A549 (cell line): ENCODE measurements at regions not wholly inside any gene's neighbourhood (a gene's known extent, or its start where the extent isn't known, plus 50 kb on each side); places are given as distances from the start of the nearest gene placed in this dataset.

Source experiments
- ATAC-seq, 2 experiments: fragments of 200-7000 bp in 1 of 2; fragments of >200 bp in 1 of 2; cut with Nextera tagmentation in 1 of 2; cut with Tn5 transposase in 1 of 2; 3 replicates each; pipeline versions ENCODE4 v1.8.0 to v1.9.1; 2018 to 2020; ENCODE audit warnings: mild to moderate bottlenecking in 1 of 2, moderate library complexity in 1 of 2
- CTCF ChIA-PET: fragments of 300-600 bp; sonication (Branson Sonifier 250); formaldehyde crosslinking; extraction: SDS; loops from one replicate; lab custom pipeline; 2021; ENCODE audit warnings: antibody characterized with exemption, inconsistent platforms; lab: Yijun Ruan, JAX
- POLR2A ChIA-PET: fragments of 350-600 bp; formaldehyde crosslinking; extraction: SDS; loops from one replicate; lab custom pipeline; 2021; ENCODE audit warnings: antibody characterized with exemption, inconsistent platforms; lab: Yijun Ruan, JAX
- DNase-seq, 2 experiments: peaks; one replicate each; pipeline versions ENCODE4 v3.0.0 to v3.0.0-alpha.2; 2011 to 2016; ENCODE audit warnings: low read depth in 1 of 2, low spot score in 1 of 2
- FAIRE-seq: peaks from 2 replicates; lab custom pipeline; 2011; peaks lifted over from hg19 to GRCh38; lab: Jason Lieb, UNC
- H3K27ac ChIP-seq, 2 experiments: fragments of >200 bp; sonication (Bioruptor Twin); formaldehyde crosslinking; 3 replicates each; pipeline ENCODE4 v1.5.1; 2016 to 2017
- H3K4me1 ChIP-seq: fragments of >200 bp; sonication (Bioruptor Twin); formaldehyde crosslinking; 3 replicates; pipeline ENCODE4 v1.6.1; 2016
- H3K4me2 ChIP-seq: fragments of >200 bp; sonication (Bioruptor Twin); formaldehyde crosslinking; 3 replicates; pipeline ENCODE4 v1.6.1; 2016
- H3K4me3 ChIP-seq: fragments of >200 bp; sonication (Bioruptor Twin); formaldehyde crosslinking; 3 replicates; pipeline ENCODE4 v1.5.1; 2016
- H3K9me3 ChIP-seq: fragments of >200 bp; sonication (Bioruptor Twin); formaldehyde crosslinking; 3 replicates; pipeline ENCODE4 v1.6.1; 2016
- ATOH8 ChIP-seq: fragments of 250-450 bp; sonication (Bioruptor Pico); IDR thresholded peaks from 2 replicates; pipeline ENCODE4 v1.5.0; 2020; ENCODE audit warnings: low read depth, mild to moderate bottlenecking, moderate library complexity
- BHLHE40 ChIP-seq: IDR thresholded peaks from 2 replicates; pipeline ENCODE4 v1.6.1; 2012; ENCODE audit warnings: low read depth, low read length, inconsistent platforms
- CBX2 ChIP-seq: fragments of 200-600 bp; sonication (generic); IDR thresholded peaks from 2 replicates; pipeline ENCODE4 v1.6.1; 2016; ENCODE audit warnings: low read depth, mild to moderate bottlenecking, borderline replicate concordance
- CBX8 ChIP-seq: fragments of 200-600 bp; sonication (generic); IDR thresholded peaks from 2 replicates; pipeline ENCODE4 v1.6.1; 2016
- CHD2 ChIP-seq: fragments of 150-350 bp; IDR thresholded peaks from 2 replicates; pipeline ENCODE4 v1.6.1; 2014; ENCODE audit warnings: low read length; ENCODE audit not compliant: partially characterized antibody
- E2F6 ChIP-seq: IDR thresholded peaks from 2 replicates; pipeline ENCODE4 v1.6.1; 2012; ENCODE audit warnings: low read depth, borderline replicate concordance
- ELK1 ChIP-seq: fragments of 150-350 bp; IDR thresholded peaks from 2 replicates; pipeline ENCODE4 v1.6.1; 2014; ENCODE audit warnings: low read depth, mild to moderate bottlenecking, low read length
- FOXS1 ChIP-seq: fragments of 250-450 bp; sonication (Bioruptor Pico); IDR thresholded peaks from 2 replicates; pipeline ENCODE4 v1.5.0; 2020; ENCODE audit warnings: mild to moderate bottlenecking, moderate library complexity
- HDAC2 ChIP-seq: fragments of 200-600 bp; sonication (generic); IDR thresholded peaks from 2 replicates; pipeline ENCODE4 v1.6.1; 2016
- HES2 ChIP-seq: fragments of >200 bp; sonication (Bioruptor Twin); formaldehyde crosslinking; IDR thresholded peaks from 2 replicates; pipeline ENCODE4 v1.6.1; 2016
- HEYL ChIP-seq: fragments of 250-450 bp; sonication (Bioruptor Pico); IDR thresholded peaks from 2 replicates; pipeline ENCODE4 v1.8.0; 2021; ENCODE audit warnings: mild to moderate bottlenecking, moderate library complexity
- HMGXB4 ChIP-seq: fragments of 250-450 bp; sonication (Bioruptor Pico); IDR thresholded peaks from 2 replicates; pipeline ENCODE4 v1.5.0; 2021; ENCODE audit warnings: mild to moderate bottlenecking, moderate library complexity, borderline replicate concordance
- HOXB13 ChIP-seq: fragments of 250-450 bp; sonication (Bioruptor Pico); IDR thresholded peaks from 2 replicates; pipeline ENCODE4 v1.5.0; 2020; ENCODE audit warnings: low read depth, mild to moderate bottlenecking, moderate library complexity
- HOXB5 ChIP-seq: fragments of 250-450 bp; sonication (Bioruptor Pico); IDR thresholded peaks from 2 replicates; pipeline ENCODE4 v1.5.0; 2020; ENCODE audit warnings: mild to moderate bottlenecking, moderate library complexity
- JUN ChIP-seq, 2 experiments: fragments of >200 bp; sonication (Bioruptor Twin); formaldehyde crosslinking; IDR thresholded peaks; 2 replicates in 1 of 2; 3 replicates in 1 of 2; pipeline ENCODE4 v1.6.1; 2016 to 2017
- MAFK ChIP-seq: fragments of 450-650 bp; IDR thresholded peaks from 2 replicates; pipeline ENCODE4 v1.6.1; 2014; ENCODE audit not compliant: partially characterized antibody
- MAZ ChIP-seq: fragments of 150-350 bp; IDR thresholded peaks from 2 replicates; pipeline ENCODE4 v1.6.1; 2014; ENCODE audit warnings: antibody characterized with exemption, low read depth, low read length, borderline replicate concordance
- NFE2L2 ChIP-seq: fragments of 150-350 bp; conservative IDR thresholded peaks from 2 replicates; pipeline ENCODE4 v1.6.1; 2014; ENCODE audit warnings: low read length
- NR3C1 ChIP-seq: fragments of >200 bp; sonication (Bioruptor Twin); formaldehyde crosslinking; IDR thresholded peaks from 3 replicates; pipeline ENCODE4 v1.6.1; 2017
- PBX3 ChIP-seq: IDR thresholded peaks from 2 replicates; pipeline ENCODE4 v1.6.1; 2012
- POLR2AphosphoS2 ChIP-seq: conservative IDR thresholded peaks from 2 replicates; pipeline ENCODE4 v1.6.1; 2012; ENCODE audit warnings: low read length, improper control_type of control experiment, inconsistent platforms
- RARB ChIP-seq: fragments of 250-450 bp; sonication (Bioruptor Pico); IDR thresholded peaks from 2 replicates; pipeline ENCODE4 v1.8.0; 2021; ENCODE audit warnings: mild to moderate bottlenecking, moderate library complexity
- RFX5 ChIP-seq: fragments of 450-650 bp; IDR thresholded peaks from 2 replicates; pipeline ENCODE4 v1.7.1; 2014; ENCODE audit warnings: antibody characterized with exemption, mild to moderate bottlenecking, moderate library complexity
- SMC3 ChIP-seq: fragments of >200 bp; sonication (Bioruptor Twin); formaldehyde crosslinking; IDR thresholded peaks from 3 replicates; pipeline ENCODE4 v1.6.1; 2018; ENCODE audit warnings: inconsistent platforms
- TFCP2L1 ChIP-seq: fragments of 250-450 bp; sonication (Bioruptor Pico); IDR thresholded peaks from 2 replicates; pipeline ENCODE4 v1.5.0; 2021; ENCODE audit warnings: mild to moderate bottlenecking
- ZFP36 ChIP-seq: fragments of 450-650 bp; IDR thresholded peaks from 2 replicates; pipeline ENCODE4 v1.6.1; 2014; ENCODE audit warnings: borderline replicate concordance; ENCODE audit not compliant: partially characterized antibody
- ZSCAN20 ChIP-seq: fragments of 250-450 bp; sonication (Bioruptor Pico); IDR thresholded peaks from 2 replicates; pipeline ENCODE4 v1.8.0; 2022; ENCODE audit warnings: mild to moderate bottlenecking, moderate library complexity
- WGBS: methylation state at CpG from one replicate; pipeline ENCODE4 v1.1.6; 2017; ENCODE audit errors: missing lambda C conversion rate; 5-methylcytosine and 5-hydroxymethylcytosine counted together

GRCh38 chr2:200033929-200034328 is 78.5 kb downstream of the MAIP1 start:
- Histone ChIP-seq H3K9me3 (no peaks in the 10 kb centered on the region), H3K4me2 (no peak overlapping the region), H3K4me1 (no peaks in the 10 kb centered on the region), H3K27ac (no peak overlapping the region), H3K4me3 (no peak overlapping the region)
- no peak for TF ChIP-seq NFE2L2
- TF ChIP-seq HES2, result no peak
- no peak for TF ChIP-seq JUN (IDR thresholded peaks at IDR 0.05)
- no peak for TF ChIP-seq POLR2AphosphoS2
- TF ChIP-seq ZFP36, result no peak
- TF ChIP-seq HOXB5, result no peak
- WGBS, result 57% methylated on average over 3 of the region's 3 CpGs
- FAIRE-seq (no peak), ATAC-seq (no peak), DNase-seq (no peak)
- ChIA-PET CTCF (no interaction called here), POLR2A (no interaction called here)

GRCh38 chr2:200034816-200035215 is 79.4 kb downstream of the MAIP1 start:
- ATAC-seq (no peak), DNase-seq (no peak), FAIRE-seq (no peak)
- TF ChIP-seq CBX2, result no peak
- TF ChIP-seq HOXB5, result no peak
- no peak for TF ChIP-seq PBX3
- TF ChIP-seq RFX5, result no peak
- no peak for TF ChIP-seq FOXS1 (CRISPR knock-in tag)
- no peak for TF ChIP-seq CBX8
- TF ChIP-seq HDAC2, result no peak
- no peak for TF ChIP-seq ELK1
- TF ChIP-seq POLR2AphosphoS2, result no peak
- H3K27ac ChIP-seq, result no peak overlapping the region
- POLR2A ChIA-PET, result no interaction called here
- H3K4me1 ChIP-seq, result no peaks in the 10 kb centered on the region
- no peak overlapping the region for H3K4me3 ChIP-seq
- no peak overlapping the region for H3K4me2 ChIP-seq
- no peaks in the 10 kb centered on the region for H3K9me3 ChIP-seq
- CTCF ChIA-PET, result interaction anchor here (0.6 kb wide), 1 partner anchor 295 kb away, joined by 3 read pairs; no protein-coding TSS in a partner anchor

GRCh38 chr2:200039724-200040650 is 84.6 kb downstream of the MAIP1 start:
- Histone ChIP-seq H3K4me1 (no peaks in the 10 kb centered on the region), H3K4me2 (no peak overlapping the region), H3K27ac (no peak overlapping the region), H3K9me3 (peaks cover 10% of the 10 kb centered on the region; the same call in 2 of the 3 replicates), H3K4me3 (no peak overlapping the region)
- ATAC-seq (no peak), FAIRE-seq (no peak), DNase-seq (no peak)
- CTCF ChIA-PET, result no interaction called here
- WGBS, result 75% methylated on average over 7 of the region's 7 CpGs
- POLR2A ChIA-PET, result no interaction called here
- TF ChIP-seq HEYL, result no peak
- no peak for TF ChIP-seq FOXS1 (CRISPR knock-in tag)
- TF ChIP-seq MAZ, result no peak
- TF ChIP-seq MAFK, result no peak
- no peak for TF ChIP-seq PBX3
- TF ChIP-seq POLR2AphosphoS2, result no peak
- no peak for TF ChIP-seq E2F6
- TF ChIP-seq ZSCAN20, result no peak
- TF ChIP-seq HOXB13 (CRISPR knock-in tag), result no peak
- TF ChIP-seq ATOH8 (CRISPR knock-in tag), result no peak
- no peak for TF ChIP-seq BHLHE40
- no peak for TF ChIP-seq SMC3
- TF ChIP-seq HMGXB4, result no peak
- TF ChIP-seq NR3C1, result no peak
- no peak for TF ChIP-seq RARB (CRISPR knock-in tag)
- TF ChIP-seq CHD2, result no peak
- no peak for TF ChIP-seq TFCP2L1 (CRISPR knock-in tag)
